ENCODE measurements at regions not wholly inside any gene's neighbourhood (a gene's known extent, or its start where the extent isn't known, plus 50 kb on each side); places are given as distances from the start of the nearest gene placed in this dataset.
"Not testable (repeated sequence)": the region's sequence is repeated elsewhere in the genome, so short reads cannot be mapped to it uniquely, and the experiment has no call there.

DNA sequence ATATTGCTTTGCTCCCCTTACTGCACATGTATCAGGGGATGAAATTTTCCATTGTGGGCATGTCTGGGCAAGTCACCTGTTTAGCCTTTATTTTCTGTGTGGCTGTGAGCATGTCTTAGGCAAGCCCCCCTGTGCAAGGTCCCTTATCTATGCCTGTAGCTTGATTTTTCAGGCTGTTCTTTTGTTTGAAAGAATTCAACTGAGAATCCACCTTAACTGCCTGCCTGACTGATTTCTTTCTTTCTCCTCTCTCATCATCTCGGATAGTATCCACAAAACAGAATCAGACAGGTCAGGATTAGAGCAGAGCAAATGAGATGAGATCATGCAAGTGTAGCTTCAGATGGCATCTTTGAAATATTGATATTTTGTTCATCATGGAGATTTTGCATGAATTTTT is 1147.5 kb upstream of the ACVR2A start:
- ChIA-PET CTCF (no interaction called here), POLR2A (ENCODE audit: low non-redundant PET) (no interaction called here)
- H3K4me1 ChIP-seq (ENCODE audit: insufficient read depth, low read length, poor library complexity, severe bottlenecking), result no peaks in the 10 kb centered on the region
- no peak overlapping the region for H3K4me3 ChIP-seq (ENCODE audit: low read depth, low read length, poor library complexity, severe bottlenecking)
- no TSS peak for BruUV-seq (replicated peaks)
- TF ChIP-seq EZH2 (IDR thresholded peaks at IDR 0.05; ENCODE audit: borderline replicate concordance, low read depth, low read length, poor library complexity, severe bottlenecking), result no peak
- TF ChIP-seq, protein P1, sequence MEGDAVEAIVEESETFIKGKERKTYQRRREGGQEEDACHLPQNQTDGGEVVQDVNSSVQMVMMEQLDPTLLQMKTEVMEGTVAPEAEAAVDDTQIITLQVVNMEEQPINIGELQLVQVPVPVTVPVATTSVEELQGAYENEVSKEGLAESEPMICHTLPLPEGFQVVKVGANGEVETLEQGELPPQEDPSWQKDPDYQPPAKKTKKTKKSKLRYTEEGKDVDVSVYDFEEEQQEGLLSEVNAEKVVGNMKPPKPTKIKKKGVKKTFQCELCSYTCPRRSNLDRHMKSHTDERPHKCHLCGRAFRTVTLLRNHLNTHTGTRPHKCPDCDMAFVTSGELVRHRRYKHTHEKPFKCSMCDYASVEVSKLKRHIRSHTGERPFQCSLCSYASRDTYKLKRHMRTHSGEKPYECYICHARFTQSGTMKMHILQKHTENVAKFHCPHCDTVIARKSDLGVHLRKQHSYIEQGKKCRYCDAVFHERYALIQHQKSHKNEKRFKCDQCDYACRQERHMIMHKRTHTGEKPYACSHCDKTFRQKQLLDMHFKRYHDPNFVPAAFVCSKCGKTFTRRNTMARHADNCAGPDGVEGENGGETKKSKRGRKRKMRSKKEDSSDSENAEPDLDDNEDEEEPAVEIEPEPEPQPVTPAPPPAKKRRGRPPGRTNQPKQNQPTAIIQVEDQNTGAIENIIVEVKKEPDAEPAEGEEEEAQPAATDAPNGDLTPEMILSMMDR (conservative IDR thresholded peaks at IDR 0.05; ENCODE audit: low read depth, low read length), result no peak
- DNase-seq (ENCODE audit: low spot score), result no peak
- no peaks in the 10 kb centered on the region for H3K9me3 ChIP-seq (ENCODE audit: low read depth, low read length, poor library complexity, severe bottlenecking)
- intact Hi-C loops (cut with micrococcal nuclease; ENCODE audit: unreplicated experiment), result no loop called here
- no peaks in the 10 kb centered on the region for H3K27me3 ChIP-seq (replicated peaks; ENCODE audit: insufficient read depth, low read depth, low read length, poor library complexity)
- H3K27ac ChIP-seq (ENCODE audit: low read depth, low read length, poor library complexity, severe bottlenecking), result no peak overlapping the region
- H3K36me3 ChIP-seq (ENCODE audit: insufficient read depth, low read length, poor library complexity, severe bottlenecking), result no peaks in the 10 kb centered on the region

DNA sequence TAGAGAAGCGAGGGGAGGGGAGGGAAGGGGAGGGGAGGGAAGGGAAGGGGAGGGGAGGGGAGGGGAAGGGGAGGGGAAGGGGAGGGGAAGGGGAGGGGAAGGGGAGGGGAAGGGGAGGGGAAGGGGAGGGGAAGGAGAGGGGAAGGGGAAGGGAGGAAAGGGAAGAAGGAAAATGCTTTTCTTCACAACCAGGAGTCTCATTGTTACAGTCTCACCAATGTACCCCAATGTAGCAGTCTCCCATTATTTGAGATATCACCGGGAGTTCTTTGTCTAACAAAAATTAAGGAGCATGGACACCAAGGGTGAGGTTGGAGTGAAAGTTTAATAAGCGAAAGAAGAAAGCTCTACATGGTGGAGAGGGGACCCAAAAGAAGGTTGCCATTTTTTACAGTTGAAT is 1148.0 kb upstream of the ACVR2A start:
- H3K9me3 ChIP-seq (ENCODE audit: low read depth, low read length, poor library complexity, severe bottlenecking); POLR2A ChIA-PET (ENCODE audit: low non-redundant PET); DNase-seq (ENCODE audit: low spot score); H3K27ac ChIP-seq (ENCODE audit: low read depth, low read length, poor library complexity, severe bottlenecking); CTCF ChIA-PET; H3K27me3 ChIP-seq (replicated peaks; ENCODE audit: insufficient read depth, low read depth, low read length, poor library complexity); H3K4me3 ChIP-seq (ENCODE audit: low read depth, low read length, poor library complexity, severe bottlenecking); intact Hi-C loops (cut with micrococcal nuclease; ENCODE audit: unreplicated experiment); H3K4me1 ChIP-seq (ENCODE audit: insufficient read depth, low read length, poor library complexity, severe bottlenecking); H3K36me3 ChIP-seq (ENCODE audit: insufficient read depth, low read length, poor library complexity, severe bottlenecking); BruUV-seq (replicated peaks): not testable (repeated sequence)

DNA sequence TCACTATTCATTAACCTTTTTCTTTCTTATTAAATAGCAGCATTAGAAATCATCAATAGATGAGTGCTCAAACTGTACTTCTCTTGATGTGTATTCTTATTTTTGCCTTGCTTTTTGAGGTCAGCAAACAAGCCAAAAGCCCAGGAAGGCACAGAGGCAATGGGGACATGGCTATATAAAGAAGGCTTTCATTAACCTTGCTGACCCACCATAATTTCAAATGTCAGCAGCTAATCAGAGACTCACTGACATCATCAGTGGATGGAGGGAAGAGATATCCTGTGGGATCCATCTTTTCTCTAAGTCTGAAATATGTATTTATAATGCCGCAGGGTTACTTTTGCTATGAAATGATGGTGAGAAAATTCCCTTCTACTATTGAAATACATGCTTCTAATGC is 1162.8 kb upstream of the ACVR2A start:
- TF ChIP-seq, protein P1 (conservative IDR thresholded peaks at IDR 0.05; ENCODE audit: low read depth, low read length), result no peak
- Histone ChIP-seq H3K27ac (ENCODE audit: low read depth, low read length, poor library complexity, severe bottlenecking) (no peak overlapping the region), H3K4me3 (ENCODE audit: low read depth, low read length, poor library complexity, severe bottlenecking) (no peak overlapping the region), H3K36me3 (ENCODE audit: insufficient read depth, low read length, poor library complexity, severe bottlenecking) (no peaks in the 10 kb centered on the region), H3K4me1 (ENCODE audit: insufficient read depth, low read length, poor library complexity, severe bottlenecking) (no peaks in the 10 kb centered on the region), H3K9me3 (ENCODE audit: low read depth, low read length, poor library complexity, severe bottlenecking) (no peaks in the 10 kb centered on the region), H3K27me3 (replicated peaks; ENCODE audit: insufficient read depth, low read depth, low read length, poor library complexity) (no peaks in the 10 kb centered on the region)
- no TSS peak for BruUV-seq (replicated peaks)
- CTCF ChIA-PET, result no interaction called here
- no peak for DNase-seq (ENCODE audit: low spot score)
- POLR2A ChIA-PET (ENCODE audit: low non-redundant PET), result no interaction called here
- intact Hi-C loops (cut with micrococcal nuclease; ENCODE audit: unreplicated experiment), result no loop called here

DNA sequence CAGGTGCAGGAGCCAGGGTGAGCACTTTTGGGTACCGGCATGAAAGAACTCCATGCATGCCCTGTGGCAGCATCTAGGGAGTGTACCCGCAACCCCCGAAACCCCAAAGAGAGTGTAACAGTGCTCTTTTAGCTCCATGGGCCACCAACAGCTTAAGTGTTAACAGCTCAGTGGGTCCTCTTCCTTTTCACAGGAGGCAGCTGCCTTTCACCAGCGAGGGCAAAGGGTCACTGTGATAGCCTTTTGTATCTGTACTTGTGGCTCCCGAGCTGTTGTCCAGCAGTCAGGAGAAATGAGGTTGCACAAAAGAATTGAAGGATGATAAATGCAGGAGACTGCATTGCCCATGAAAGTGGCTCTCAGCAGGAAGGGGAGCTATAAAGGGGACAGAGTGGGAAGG is 1166.3 kb upstream of the ACVR2A start:
- Histone ChIP-seq H3K4me1 (ENCODE audit: insufficient read depth, low read length, poor library complexity, severe bottlenecking) (no peaks in the 10 kb centered on the region), H3K4me3 (ENCODE audit: low read depth, low read length, poor library complexity, severe bottlenecking) (no peak overlapping the region), H3K27ac (ENCODE audit: low read depth, low read length, poor library complexity, severe bottlenecking) (no peak overlapping the region), H3K36me3 (ENCODE audit: insufficient read depth, low read length, poor library complexity, severe bottlenecking) (no peaks in the 10 kb centered on the region), H3K9me3 (ENCODE audit: low read depth, low read length, poor library complexity, severe bottlenecking) (no peaks in the 10 kb centered on the region), H3K27me3 (replicated peaks; ENCODE audit: insufficient read depth, low read depth, low read length, poor library complexity) (no peaks in the 10 kb centered on the region)
- no TSS peak for BruUV-seq (replicated peaks)
- DNase-seq (ENCODE audit: low spot score), result no peak
- no peak for TF ChIP-seq EZH2 (IDR thresholded peaks at IDR 0.05; ENCODE audit: borderline replicate concordance, low read depth, low read length, poor library complexity, severe bottlenecking)
- TF ChIP-seq, protein P1 (conservative IDR thresholded peaks at IDR 0.05; ENCODE audit: low read depth, low read length), result no peak
- ChIA-PET POLR2A (ENCODE audit: low non-redundant PET) (no interaction called here), CTCF (no interaction called here)
- intact Hi-C loops (cut with micrococcal nuclease; ENCODE audit: unreplicated experiment), result no loop called here
